HG02571 (cell line): ENCODE measurements at regions not wholly inside any gene's neighbourhood (a gene's known extent, or its start where the extent isn't known, plus 50 kb on each side); places are given as distances from the start of the nearest gene placed in this dataset.
"Not testable (repeated sequence)": the region's sequence is repeated elsewhere in the genome, so short reads cannot be mapped to it uniquely, and the experiment has no call there.

Experiments used
- ATAC-seq: cut with Tn5 transposase; IDR thresholded peaks from one replicate; pipeline ENCODE4 v1.9.1; 2021; ENCODE audit warnings: mild to moderate bottlenecking, moderate library complexity; ENCODE audit not compliant: unreplicated experiment

DNA sequence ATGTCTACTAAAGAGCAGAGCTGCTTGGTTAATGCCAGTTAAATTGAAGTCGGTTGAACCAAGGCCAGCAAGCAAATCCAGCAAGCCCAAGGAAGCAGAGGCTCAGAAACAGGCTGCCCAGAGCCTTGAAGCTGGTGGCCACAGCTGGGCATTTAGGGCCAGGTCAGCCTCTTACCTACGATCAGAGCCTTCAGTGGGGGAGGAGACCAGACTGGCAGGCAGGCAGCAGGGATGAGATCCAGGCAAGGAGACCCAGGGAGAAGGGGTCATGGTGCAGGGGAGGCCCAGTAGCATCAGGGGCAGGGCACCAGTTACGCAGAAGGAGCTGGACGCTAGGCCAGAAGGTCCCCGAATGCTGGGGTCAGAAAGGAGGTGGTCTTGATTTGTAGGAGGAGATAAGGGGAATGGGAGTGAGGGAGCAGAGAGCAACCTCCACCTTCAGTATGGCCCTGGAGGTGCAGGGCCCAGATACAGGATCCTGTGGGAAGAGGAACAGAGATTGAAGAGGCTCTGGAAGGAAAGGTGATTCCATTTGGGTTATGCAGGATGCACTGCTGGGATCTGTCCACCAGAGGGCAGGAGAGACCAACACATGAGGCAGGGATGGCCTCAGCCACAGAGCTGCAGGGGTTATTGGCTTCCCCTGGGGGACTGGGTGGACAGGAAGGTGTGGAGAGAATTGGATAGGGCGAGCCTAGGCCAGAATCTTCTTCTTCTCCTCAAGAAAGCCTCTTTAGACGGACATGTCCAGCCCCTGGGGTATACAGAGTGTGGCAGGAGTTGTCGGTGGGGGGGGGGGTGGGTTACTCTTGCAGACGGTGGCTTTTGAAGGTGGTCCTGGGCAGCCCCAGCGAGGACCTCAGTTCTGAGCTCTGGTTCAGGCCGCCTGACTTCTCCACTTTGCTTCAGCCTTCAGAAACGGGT is 132.6 kb upstream of the PODXL start:
- ATAC-seq = no peak

DNA sequence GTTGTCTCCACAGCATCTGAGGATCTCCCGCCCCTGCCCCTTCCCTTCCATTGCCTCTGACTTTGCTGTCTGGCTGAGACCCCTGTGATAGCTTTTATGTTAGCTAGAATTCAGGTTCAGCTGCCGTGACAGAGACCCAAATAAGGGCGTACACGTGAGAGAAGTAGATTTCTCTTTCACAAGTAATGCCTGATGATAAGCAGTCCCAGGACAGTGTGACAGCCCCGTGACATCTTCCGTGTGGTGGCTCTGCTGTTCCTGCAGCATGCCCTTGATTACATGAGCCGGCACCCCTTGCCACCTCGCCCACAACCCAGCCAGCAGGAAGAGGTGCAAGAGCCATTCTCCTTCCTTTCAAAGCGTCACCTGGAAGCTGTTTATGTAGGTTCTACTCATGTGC is 130.9 kb upstream of the PODXL start:
- ATAC-seq = no peak

DNA sequence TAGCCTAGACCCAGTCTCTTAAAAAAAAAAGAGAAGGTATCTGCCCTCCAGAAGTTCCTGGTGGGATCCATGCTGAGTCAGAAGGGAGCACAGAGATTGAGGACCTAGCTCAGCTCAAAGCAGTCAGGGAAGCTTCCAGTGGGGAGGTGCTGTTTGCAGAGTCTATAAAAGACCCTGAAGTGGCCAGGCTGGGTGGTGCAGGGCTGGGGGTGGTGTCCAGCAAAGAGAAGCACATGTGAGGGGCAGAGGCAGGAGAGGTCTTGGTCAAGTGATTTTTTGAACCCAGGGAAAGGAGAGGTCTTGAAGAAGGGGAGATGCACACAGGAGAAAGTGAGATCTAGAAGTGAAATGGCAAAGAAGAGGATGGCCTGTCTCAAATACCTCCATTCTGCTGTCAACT is 130.4 kb upstream of the PODXL start:
- no peak for ATAC-seq

GRCh38 chr7:131683536-131684125 is 127.2 kb upstream of the PODXL start:
- ATAC-seq = no peak

DNA sequence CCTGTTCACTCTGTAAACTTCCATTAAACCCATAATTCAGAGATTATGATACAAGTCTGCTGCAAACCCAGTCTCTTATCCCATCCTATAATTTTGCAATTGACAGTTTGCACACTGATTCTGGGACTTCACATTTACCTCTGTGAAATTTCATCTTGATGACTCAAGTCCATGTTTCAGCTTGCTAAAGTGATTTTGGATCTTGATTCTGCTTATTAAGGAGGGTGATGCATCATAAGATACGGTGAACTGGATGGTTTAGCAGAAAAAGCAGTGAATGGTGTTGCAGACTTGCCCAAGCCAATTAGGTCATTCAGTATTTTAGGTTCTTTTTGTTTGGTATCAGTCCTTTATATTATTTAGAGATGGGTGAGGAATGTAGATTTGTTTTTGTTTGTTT is 125.5 kb upstream of the PODXL start:
- no peak for ATAC-seq

- ATAC-seq = not testable (repeated sequence)
Measured at GRCh38 chr7:131679071-131679470, 122.6 kb upstream of the PODXL start.

- ATAC-seq = not testable (repeated sequence)
Measured at GRCh38 chr7:131676850-131677249, 120.4 kb upstream of the PODXL start.

GRCh38 chr7:131674131-131674530 is 117.7 kb upstream of the PODXL start:
- ATAC-seq = no peak

DNA sequence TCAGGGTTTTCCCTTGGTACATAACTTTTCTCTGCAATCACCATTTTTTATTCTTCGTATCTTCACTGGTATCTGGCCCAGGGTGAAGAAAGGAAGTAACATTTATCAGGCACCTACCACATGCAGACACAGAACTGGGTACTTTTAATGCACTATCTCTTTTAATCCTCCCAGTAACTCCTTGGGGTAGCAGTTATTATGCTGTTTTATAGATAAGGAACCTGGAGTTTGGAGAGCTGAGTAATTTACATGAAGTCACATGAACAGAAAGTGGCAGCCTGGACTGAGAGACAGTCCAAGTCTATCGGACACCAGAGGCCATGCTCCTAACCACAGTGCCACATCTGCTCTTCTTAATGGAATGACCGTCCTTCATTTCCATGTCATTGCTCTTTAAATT is 117.1 kb upstream of the PODXL start:
- ATAC-seq = no peak

GRCh38 chr7:131670406-131670805 is 114.0 kb upstream of the PODXL start:
- no peak for ATAC-seq

DNA sequence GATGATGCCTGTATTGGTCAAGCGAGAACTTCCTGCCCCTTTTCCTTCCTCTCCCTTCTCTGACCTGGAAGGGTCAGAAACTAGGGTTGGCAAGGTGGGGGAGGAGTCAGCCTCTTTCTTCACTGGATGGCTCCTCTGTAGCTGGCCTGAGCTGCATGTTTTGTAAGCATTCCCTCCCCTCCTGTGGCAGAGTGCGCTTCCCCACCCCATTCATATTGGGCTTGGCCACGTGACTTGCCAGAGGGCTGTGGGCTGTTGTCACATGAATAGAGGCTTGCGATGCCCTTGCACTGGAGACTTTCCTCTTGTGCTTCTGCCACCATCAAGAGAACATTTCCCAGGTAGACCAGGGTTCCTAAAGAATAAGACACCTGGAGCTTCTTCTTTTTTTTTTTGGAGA is 111.3 kb upstream of the PODXL start:
- ATAC-seq = no peak

DNA sequence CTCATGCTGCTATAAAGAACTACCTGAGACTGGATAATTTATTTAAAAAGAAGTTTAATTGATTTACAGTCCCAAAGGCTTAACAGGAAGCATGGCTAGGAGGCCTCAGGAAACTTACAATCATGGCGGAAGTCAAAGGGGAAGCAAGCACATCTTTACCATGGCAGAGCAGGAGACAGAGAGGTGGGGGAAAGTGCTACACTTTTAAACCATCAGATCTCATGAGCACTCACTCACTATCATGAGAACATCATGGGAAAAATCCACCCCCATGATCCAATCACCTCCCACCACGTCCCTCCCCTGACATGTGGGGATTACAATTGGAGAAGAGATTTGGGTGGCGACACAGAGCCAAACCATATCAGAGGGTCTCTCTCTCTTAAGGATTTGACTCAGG is 108.6 kb upstream of the PODXL start:
- no peak for ATAC-seq

DNA sequence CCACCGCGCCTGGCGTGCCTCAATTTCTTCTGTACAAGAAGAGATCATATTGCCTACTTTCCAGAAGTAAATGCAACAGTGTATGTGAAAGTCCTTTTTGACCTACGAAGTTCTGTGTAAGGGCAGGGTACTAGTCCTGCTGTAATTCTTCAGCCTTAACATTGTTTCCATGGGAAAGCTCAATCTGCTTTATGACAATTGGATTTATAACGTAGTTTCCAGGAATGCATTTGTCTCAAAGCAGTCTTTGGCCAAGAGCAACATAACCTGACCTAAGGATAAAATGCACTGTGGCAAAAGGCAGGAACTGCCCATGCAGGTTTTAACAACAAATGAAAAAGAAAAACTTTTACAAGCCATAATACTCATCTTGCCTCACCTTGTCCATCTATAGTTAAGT is 108.1 kb upstream of the PODXL start:
- no peak for ATAC-seq

GRCh38 chr7:131662301-131662873 is 106.0 kb upstream of the PODXL start:
- not testable (repeated sequence) for ATAC-seq

GRCh38 chr7:131657881-131658280 is 101.5 kb upstream of the PODXL start:
- ATAC-seq = no peak

- ATAC-seq = no peak
Measured at GRCh38 chr7:131656980-131657723, 100.7 kb upstream of the PODXL start.

GRCh38 chr7:131655866-131656265 is 99.4 kb upstream of the PODXL start:
- ATAC-seq = no peak

DNA sequence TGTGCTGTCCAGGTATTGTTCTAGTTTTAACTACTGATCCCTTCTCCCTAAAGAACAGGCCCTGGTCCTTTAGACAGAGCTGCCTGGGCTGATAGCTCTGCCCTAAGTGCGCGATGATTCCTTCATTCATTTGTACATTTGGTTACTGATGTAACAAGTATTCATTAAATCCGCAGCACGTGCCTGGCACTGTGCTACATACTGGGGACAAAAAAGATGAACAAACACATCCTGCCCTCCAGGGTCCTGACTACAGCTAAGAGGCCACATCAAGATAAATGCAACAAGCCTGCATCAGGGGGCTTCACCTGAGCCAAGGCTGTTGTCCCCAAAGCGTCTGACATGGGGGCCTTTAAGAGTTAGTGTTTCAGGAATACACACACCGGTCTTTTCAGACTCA is 99.0 kb upstream of the PODXL start:
- ATAC-seq = no peak

DNA sequence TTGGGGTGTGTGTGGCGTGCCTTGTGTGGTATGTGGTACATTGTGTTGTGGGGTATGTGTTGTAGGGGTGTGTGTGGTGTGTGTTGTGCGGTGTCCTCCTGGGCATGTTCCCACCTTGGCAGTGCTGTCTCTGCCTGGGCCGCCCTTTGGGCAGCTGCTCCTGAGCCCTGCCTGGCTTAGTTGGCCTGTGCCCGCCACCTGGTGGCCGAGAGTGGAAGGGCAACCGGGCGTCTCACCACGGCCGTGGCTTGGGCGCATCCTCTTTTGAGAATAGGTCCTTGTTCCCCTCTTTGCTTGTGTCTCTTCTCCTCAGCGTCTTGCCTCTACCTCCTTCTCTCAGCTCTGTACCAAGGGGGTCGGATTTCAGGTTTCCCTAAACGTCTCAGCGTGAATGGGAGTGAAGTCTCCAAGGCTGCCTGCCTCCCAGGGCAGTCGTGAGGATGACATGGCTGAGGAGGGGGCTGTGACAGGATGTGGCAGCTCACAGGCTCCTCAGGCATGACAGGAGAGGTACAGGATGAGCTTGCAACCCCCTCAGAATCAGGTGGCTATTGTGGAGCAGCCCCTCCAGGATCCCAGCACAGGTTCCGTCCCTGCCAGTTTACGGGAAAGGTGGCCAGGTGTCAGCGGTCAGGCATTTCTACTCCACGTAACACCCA is 98.4 kb upstream of the PODXL start:
- ATAC-seq = peak; percentile 72

DNA sequence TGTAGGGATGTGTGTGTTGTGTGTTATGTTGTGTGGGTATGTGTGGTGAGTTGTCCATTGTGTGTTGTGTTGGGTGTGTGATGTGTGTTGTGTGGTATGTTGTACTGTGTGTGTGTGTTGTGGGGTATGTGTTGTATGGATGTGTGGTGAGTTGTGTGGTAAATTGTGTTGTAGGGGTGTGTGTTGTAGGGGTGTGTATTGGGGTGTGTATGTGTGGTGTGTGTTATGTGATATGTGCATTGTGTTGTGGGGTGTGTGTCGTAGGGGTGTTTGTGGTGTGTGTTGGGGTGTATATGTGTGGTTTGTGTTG is 97.8 kb upstream of the PODXL start:
- no peak for ATAC-seq
